HepG2 (cell line): ENCODE measurements at regions not wholly inside any gene's neighbourhood (a gene's known extent, or its start where the extent isn't known, plus 50 kb on each side); places are given as distances from the start of the nearest gene placed in this dataset.

Experiments
- ATAC-seq: fragments of 200-7000 bp; cut with Tn5 transposase; 3 replicates; pipeline ENCODE4 v1.9.1; 2020; ENCODE audit warnings: mild to moderate bottlenecking, moderate library complexity
- BruUV-seq: library from RNA; stranded (reverse); fragments of 400-500 nt; replicated peaks from 2 replicates; lab custom pipeline; 2021; lab: Mats Ljungman, UMichigan
- CTCF ChIA-PET: fragments of 300-600 bp; formaldehyde crosslinking; extraction: SDS; loops from one replicate; lab custom pipeline; 2021; ENCODE audit warnings: low total read pairs, inconsistent platforms, low intra/inter-chr PET ratio; lab: Yijun Ruan, JAX
- POLR2A ChIA-PET: fragments of 350-600 bp; sonication (Branson Sonifier 250); formaldehyde crosslinking; loops from one replicate; lab custom pipeline; 2020; ENCODE audit warnings: antibody characterized with exemption, inconsistent platforms; lab: Yijun Ruan, JAX
- DNase-seq: peaks from one replicate; pipeline ENCODE4 v3.0.0-alpha.2; 2015; ENCODE audit warnings: low spot score
- FAIRE-seq: peaks from 3 replicates; lab custom pipeline; 2011; peaks lifted over from hg19 to GRCh38; lab: Jason Lieb, UNC
- H2AFZ ChIP-seq: one replicate; pipeline ENCODE4 v1.6.1; 2011; ENCODE audit warnings: low read length, inconsistent platforms
- H3K27ac ChIP-seq: fragments of 300-600 bp; 3 replicates; pipeline ENCODE4 v1.8.0; 2011; ENCODE audit warnings: mixed run types, mild to moderate bottlenecking, mixed read lengths, low read length, inconsistent platforms; ENCODE audit not compliant: insufficient read depth; ENCODE audit errors: extremely low read length
- H3K27me3 ChIP-seq, 2 experiments: fragments of 200-600 bp in 1 of 2; 2 replicates in 1 of 2; 3 replicates in 1 of 2; pipeline versions ENCODE4 v1.6.0 to v1.8.0; 2011; ENCODE audit warnings: low read length in 2 of 2, mild to moderate bottlenecking in 2 of 2, moderate library complexity in 2 of 2, inconsistent platforms in 1 of 2; ENCODE audit not compliant: insufficient read depth in 2 of 2, control insufficient read depth in 1 of 2
- H3K36me3 ChIP-seq, 2 experiments: fragments of 200-600 bp in 1 of 2; replicated peaks in 1 of 2; 2 replicates in 1 of 2; 3 replicates in 1 of 2; pipeline versions ENCODE4 v1.5.1 to v1.8.0; 2011; ENCODE audit warnings: low read length in 2 of 2, inconsistent platforms in 1 of 2; ENCODE audit not compliant: insufficient read depth in 2 of 2, control insufficient read depth in 1 of 2
- H3K4me1 ChIP-seq: 2 replicates; pipeline ENCODE4 v1.5.1; 2012; ENCODE audit warnings: low read length, inconsistent platforms; ENCODE audit not compliant: insufficient read depth
- H3K4me2 ChIP-seq: 2 replicates; pipeline ENCODE4 v1.6.0; 2011; ENCODE audit warnings: low read depth, low read length, inconsistent platforms
- H3K4me3 ChIP-seq, 3 experiments: fragments of 200-600 bp in 1 of 3; sonication (generic), shearing (Covaris generic) in 1 of 3; replicated peaks in 1 of 3; 2 replicates each; pipeline ENCODE4 v1.5.1; 2011 to 2016; ENCODE audit warnings: low read length in 3 of 3, inconsistent platforms in 2 of 3, low read depth in 2 of 3, mild to moderate bottlenecking in 2 of 3, control low read depth in 1 of 3, mixed read lengths in 1 of 3; ENCODE audit not compliant: insufficient read depth in 1 of 3
- H3K79me2 ChIP-seq: one replicate; pipeline ENCODE4 v1.6.1; 2011; ENCODE audit warnings: low read length, inconsistent platforms; ENCODE audit not compliant: insufficient read depth
- H3K9ac ChIP-seq: 2 replicates; pipeline ENCODE4 v1.6.0; 2011; ENCODE audit warnings: mild to moderate bottlenecking, low read depth, low read length, inconsistent platforms; ENCODE audit not compliant: insufficient read depth
- H3K9me3 ChIP-seq: 2 replicates; pipeline ENCODE4 v1.5.1; 2012; ENCODE audit warnings: mild to moderate bottlenecking, low read length
- H4K20me1 ChIP-seq: 2 replicates; pipeline ENCODE4 v1.6.0; 2011; ENCODE audit warnings: inconsistent platforms, mild to moderate bottlenecking, low read length, moderate library complexity; ENCODE audit not compliant: insufficient read depth
- FOXK1 ChIP-seq: sonication (generic); formaldehyde crosslinking; IDR thresholded peaks from 2 replicates; pipeline ENCODE4 v1.4.0; 2020; ENCODE audit warnings: low read depth, missing genetic modification reagents, borderline replicate concordance
- GZF1 ChIP-seq: sonication (generic); formaldehyde crosslinking; IDR thresholded peaks from 2 replicates; pipeline ENCODE4 v1.5.1; 2020; ENCODE audit warnings: mild to moderate bottlenecking, missing genetic modification reagents
- HDAC2 ChIP-seq: sonication (generic); formaldehyde crosslinking; IDR thresholded peaks from 2 replicates; pipeline ENCODE4 v1.4.0; 2020; ENCODE audit warnings: missing genetic modification reagents
- HMGA1 ChIP-seq: sonication (generic); formaldehyde crosslinking; conservative IDR thresholded peaks from 2 replicates; pipeline ENCODE4 v1.4.0; 2020; ENCODE audit warnings: missing genetic modification reagents
- HNRNPL ChIP-seq: fragments of 200-400 bp; formaldehyde crosslinking; IDR thresholded peaks from 2 replicates; pipeline ENCODE4 v1.6.1; 2017; ENCODE audit warnings: mild to moderate bottlenecking, low read depth, low read length
- MTA3 ChIP-seq: sonication (generic); formaldehyde crosslinking; IDR thresholded peaks from 2 replicates; pipeline ENCODE4 v1.4.0; 2020; ENCODE audit warnings: missing genetic modification reagents
- RNF2 ChIP-seq: fragments of 450-650 bp; conservative IDR thresholded peaks from 2 replicates; pipeline ENCODE4 v1.6.1; 2016; ENCODE audit warnings: low read depth
- SIX1 ChIP-seq: sonication (generic); formaldehyde crosslinking; IDR thresholded peaks from 2 replicates; pipeline ENCODE4 v1.4.0; 2020; ENCODE audit warnings: missing genetic modification reagents, borderline replicate concordance
- TOE1 ChIP-seq: sonication (generic); formaldehyde crosslinking; IDR thresholded peaks from 2 replicates; pipeline ENCODE4 v1.4.0; 2020; ENCODE audit warnings: mild to moderate bottlenecking, missing genetic modification reagents
- TSC22D2 ChIP-seq: sonication (generic); formaldehyde crosslinking; IDR thresholded peaks from 2 replicates; pipeline ENCODE4 v1.5.1; 2020; ENCODE audit warnings: missing genetic modification reagents, mild to moderate bottlenecking, borderline replicate concordance
- U2AF2 ChIP-seq: fragments of 200-400 bp; formaldehyde crosslinking; IDR thresholded peaks from 2 replicates; pipeline ENCODE4 v1.6.1; 2017; ENCODE audit warnings: low read depth, mild to moderate bottlenecking, low read length
- ZMYM2 ChIP-seq: sonication (generic); formaldehyde crosslinking; IDR thresholded peaks from 2 replicates; pipeline ENCODE4 v1.8.0; 2022; ENCODE audit warnings: mild to moderate bottlenecking, missing genetic modification reagents
- ZNF138 ChIP-seq: sonication (generic); formaldehyde crosslinking; IDR thresholded peaks from 2 replicates; pipeline ENCODE4 v1.5.0; 2020; ENCODE audit warnings: mild to moderate bottlenecking, low read depth, missing genetic modification reagents
- ZNF143 ChIP-seq: sonication (generic); formaldehyde crosslinking; IDR thresholded peaks from 2 replicates; pipeline ENCODE4 v1.4.0; 2020; ENCODE audit warnings: missing genetic modification reagents
- ZNF839 ChIP-seq: sonication (generic); formaldehyde crosslinking; IDR thresholded peaks from 2 replicates; pipeline ENCODE4 v1.4.0; 2020; ENCODE audit warnings: missing genetic modification reagents, mild to moderate bottlenecking, borderline replicate concordance
- ZXDC ChIP-seq: sonication (generic); formaldehyde crosslinking; IDR thresholded peaks from 2 replicates; pipeline ENCODE4 v1.5.0; 2020; ENCODE audit warnings: mild to moderate bottlenecking, missing genetic modification reagents
- WGBS: methylation state at CpG from one replicate; pipeline ENCODE4 v1.1.6; 2017; ENCODE audit warnings: low lambda C conversion rate; 5-methylcytosine and 5-hydroxymethylcytosine counted together
- in situ Hi-C: cut with HindIII; loops from 2 replicates; pipeline ENCODE4 v1.10.0; 2017; ENCODE audit warnings: low pct_unique_long_range_greater_than_20kb; ENCODE audit not compliant: extremely low pct_ligation_motif_present
- intact Hi-C: fragments of 100-400 bp; cut with micrococcal nuclease; formaldehyde crosslinking; loops from one replicate; pipeline ENCODE4 v1.10.0; 2022; ENCODE audit not compliant: unreplicated experiment
- TF ChIP-seq, protein P1 (sequence below): sonication (generic); formaldehyde crosslinking; IDR thresholded peaks from 2 replicates; pipeline ENCODE4 v1.4.0; 2020; ENCODE audit warnings: missing genetic modification reagents

- ChIA-PET CTCF (no interaction called here), POLR2A (no interaction called here)
- 1% methylated on average over 4 of the region's 4 CpGs for WGBS
- no peak for ATAC-seq
- H3K4me1 ChIP-seq: no peaks in the 10 kb centered on the region
- FAIRE-seq: no peak
- no peak for DNase-seq
- intact Hi-C loops (no loop called here), in situ Hi-C loops (no loop called here)
- no peak overlapping the region for H2AFZ ChIP-seq
- TF ChIP-seq MTA3 (CRISPR knock-in tag): no peak
- no peak for TF ChIP-seq FOXK1
- TF ChIP-seq HMGA1 (CRISPR knock-in tag): no peak
- no peak for TF ChIP-seq ZMYM2 (CRISPR knock-in tag)
- no peak for TF ChIP-seq ZNF138
- TF ChIP-seq SIX1: no peak
- no peak for TF ChIP-seq RNF2
- TF ChIP-seq U2AF2: no peak
- no peak for TF ChIP-seq TSC22D2 (CRISPR knock-in tag)
- TF ChIP-seq, protein P1, sequence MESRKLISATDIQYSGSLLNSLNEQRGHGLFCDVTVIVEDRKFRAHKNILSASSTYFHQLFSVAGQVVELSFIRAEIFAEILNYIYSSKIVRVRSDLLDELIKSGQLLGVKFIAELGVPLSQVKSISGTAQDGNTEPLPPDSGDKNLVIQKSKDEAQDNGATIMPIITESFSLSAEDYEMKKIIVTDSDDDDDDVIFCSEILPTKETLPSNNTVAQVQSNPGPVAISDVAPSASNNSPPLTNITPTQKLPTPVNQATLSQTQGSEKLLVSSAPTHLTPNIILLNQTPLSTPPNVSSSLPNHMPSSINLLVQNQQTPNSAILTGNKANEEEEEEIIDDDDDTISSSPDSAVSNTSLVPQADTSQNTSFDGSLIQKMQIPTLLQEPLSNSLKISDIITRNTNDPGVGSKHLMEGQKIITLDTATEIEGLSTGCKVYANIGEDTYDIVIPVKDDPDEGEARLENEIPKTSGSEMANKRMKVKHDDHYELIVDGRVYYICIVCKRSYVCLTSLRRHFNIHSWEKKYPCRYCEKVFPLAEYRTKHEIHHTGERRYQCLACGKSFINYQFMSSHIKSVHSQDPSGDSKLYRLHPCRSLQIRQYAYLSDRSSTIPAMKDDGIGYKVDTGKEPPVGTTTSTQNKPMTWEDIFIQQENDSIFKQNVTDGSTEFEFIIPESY: no peak
- no peak for TF ChIP-seq HNRNPL
- TF ChIP-seq HDAC2 (CRISPR knock-in tag): no peak
- TF ChIP-seq GZF1 (CRISPR knock-in tag): no peak
- TF ChIP-seq ZXDC (CRISPR knock-in tag): no peak
- no peak for TF ChIP-seq ZNF143 (CRISPR knock-in tag)
- TF ChIP-seq TOE1 (CRISPR knock-in tag): no peak
- no peak for TF ChIP-seq ZNF839 (CRISPR knock-in tag)
- H3K27ac ChIP-seq: no peak overlapping the region
- peaks cover 20% of the 10 kb centered on the region; the same call in 1 of the 2 replicates for H3K9me3 ChIP-seq
- H3K4me2 ChIP-seq: no peak overlapping the region
- H3K79me2 ChIP-seq: no peaks in the 10 kb centered on the region
- no TSS peak for BruUV-seq
- no peaks in the 10 kb centered on the region for H4K20me1 ChIP-seq
- H3K9ac ChIP-seq: no peak overlapping the region
- H3K36me3 ChIP-seq: no peaks in the 10 kb centered on the region
- H3K4me3 ChIP-seq: no peak overlapping the region
- H3K27me3 ChIP-seq: no peaks in the 10 kb centered on the region; a peak in 1 of 5 replicates
Observed at GRCh38 chr13:88303605-88304004, 632.4 kb downstream of the SLITRK5 start.
